ENCODE measurements at regions not wholly inside any gene's neighbourhood (a gene's known extent, or its start where the extent isn't known, plus 50 kb on each side); places are given as distances from the start of the nearest gene placed in this dataset.

DNA sequence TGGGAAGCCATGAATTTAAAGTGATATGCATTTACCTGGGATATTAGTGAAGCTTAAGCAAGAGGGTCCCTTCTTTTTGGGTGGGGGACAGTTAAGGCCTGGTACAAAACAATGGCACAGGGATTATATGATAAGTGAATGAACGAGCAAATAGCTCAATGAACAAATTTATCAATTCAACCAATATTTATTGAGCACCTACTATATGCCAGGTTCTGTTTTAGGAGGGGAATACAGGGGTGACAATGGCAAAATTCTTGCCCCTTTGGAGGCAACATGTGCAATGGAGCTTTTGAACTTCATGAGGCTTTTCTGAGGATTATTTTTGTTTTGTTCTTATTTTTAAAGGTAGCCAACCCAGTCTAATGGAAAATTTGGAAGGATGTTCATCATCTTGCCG, 68.2 kb downstream of the FOXD2 start:
- no peak overlapping the region for H3K9ac ChIP-seq (ENCODE audit: control insufficient read depth, extremely low read depth, insufficient read depth, low read length)
- no peaks in the 10 kb centered on the region for H3K9me1 ChIP-seq (ENCODE audit: control insufficient read depth, extremely low read depth, insufficient read depth, low read length)
- H3K4me1 ChIP-seq (ENCODE audit: control insufficient read depth, extremely low read depth, insufficient read depth, low read length) = no peaks in the 10 kb centered on the region
- H3K4me3 ChIP-seq (ENCODE audit: control insufficient read depth in 2 of 3, extremely low read depth in 1 of 3, insufficient read depth in 2 of 3, low read depth in 1 of 3, low read length in 3 of 3) = no peak overlapping the region
- H3K79me2 ChIP-seq (ENCODE audit: control insufficient read depth, insufficient read depth, low read length) = no peaks in the 10 kb centered on the region
- peaks cover 45% of the 10 kb centered on the region for H3K27me3 ChIP-seq (ENCODE audit: control insufficient read depth, extremely low read depth, insufficient read depth, low read length)
- no peak for DNase-seq (ENCODE audit: low read depth, low spot score)
- no peak overlapping the region for H2AFZ ChIP-seq (ENCODE audit: control insufficient read depth, low read length)
- FAIRE-seq = no peak
- TF ChIP-seq EZH2 (IDR thresholded peaks at IDR 0.05; ENCODE audit: low read length) = no peak
- TF ChIP-seq, protein P1, sequence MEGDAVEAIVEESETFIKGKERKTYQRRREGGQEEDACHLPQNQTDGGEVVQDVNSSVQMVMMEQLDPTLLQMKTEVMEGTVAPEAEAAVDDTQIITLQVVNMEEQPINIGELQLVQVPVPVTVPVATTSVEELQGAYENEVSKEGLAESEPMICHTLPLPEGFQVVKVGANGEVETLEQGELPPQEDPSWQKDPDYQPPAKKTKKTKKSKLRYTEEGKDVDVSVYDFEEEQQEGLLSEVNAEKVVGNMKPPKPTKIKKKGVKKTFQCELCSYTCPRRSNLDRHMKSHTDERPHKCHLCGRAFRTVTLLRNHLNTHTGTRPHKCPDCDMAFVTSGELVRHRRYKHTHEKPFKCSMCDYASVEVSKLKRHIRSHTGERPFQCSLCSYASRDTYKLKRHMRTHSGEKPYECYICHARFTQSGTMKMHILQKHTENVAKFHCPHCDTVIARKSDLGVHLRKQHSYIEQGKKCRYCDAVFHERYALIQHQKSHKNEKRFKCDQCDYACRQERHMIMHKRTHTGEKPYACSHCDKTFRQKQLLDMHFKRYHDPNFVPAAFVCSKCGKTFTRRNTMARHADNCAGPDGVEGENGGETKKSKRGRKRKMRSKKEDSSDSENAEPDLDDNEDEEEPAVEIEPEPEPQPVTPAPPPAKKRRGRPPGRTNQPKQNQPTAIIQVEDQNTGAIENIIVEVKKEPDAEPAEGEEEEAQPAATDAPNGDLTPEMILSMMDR (optimal IDR thresholded peaks at IDR 0.05 in 1 of 3, IDR thresholded peaks at IDR 0.05 in 1 of 3, conservative IDR thresholded peaks at IDR 0.05 in 1 of 3; ENCODE audit: extremely low read depth in 1 of 3, insufficient read depth in 2 of 3, low read length in 3 of 3) = no peak
- no peaks in the 10 kb centered on the region for H4K20me1 ChIP-seq (ENCODE audit: control insufficient read depth, extremely low read depth, insufficient read depth, low read length)
- H3K27ac ChIP-seq (ENCODE audit: control insufficient read depth, insufficient read depth, low read length) = no peak overlapping the region
- H3K9me3 ChIP-seq (ENCODE audit: control insufficient read depth, low read depth, low read length) = no peaks in the 10 kb centered on the region
- no peaks in the 10 kb centered on the region for H3K36me3 ChIP-seq (ENCODE audit: control insufficient read depth in 2 of 2, extremely low read depth in 1 of 2, insufficient read depth in 2 of 2, low read length in 2 of 2)
- dilution Hi-C loops (cut with MboI; ENCODE audit: extremely low pct_ligation_motif_present, low sequenced_read_pairs) = no loop called here
- no peak overlapping the region for H3K4me2 ChIP-seq (ENCODE audit: control insufficient read depth, extremely low read depth, insufficient read depth, low read depth, low read length)

GRCh38 chr1:47507144-47507543, 69.3 kb downstream of the FOXD2 start:
- Histone ChIP-seq H3K4me3 (ENCODE audit: control insufficient read depth in 2 of 3, extremely low read depth in 1 of 3, insufficient read depth in 2 of 3, low read depth in 1 of 3, low read length in 3 of 3) (no peak overlapping the region), H3K27me3 (ENCODE audit: control insufficient read depth, extremely low read depth, insufficient read depth, low read length) (peaks cover 45% of the 10 kb centered on the region), H3K9ac (ENCODE audit: control insufficient read depth, extremely low read depth, insufficient read depth, low read length) (no peak overlapping the region), H3K9me3 (ENCODE audit: control insufficient read depth, low read depth, low read length) (no peaks in the 10 kb centered on the region), H3K27ac (ENCODE audit: control insufficient read depth, insufficient read depth, low read length) (no peak overlapping the region), H3K36me3 (ENCODE audit: control insufficient read depth in 2 of 2, extremely low read depth in 1 of 2, insufficient read depth in 2 of 2, low read length in 2 of 2) (no peaks in the 10 kb centered on the region), H2AFZ (ENCODE audit: control insufficient read depth, low read length) (no peak overlapping the region), H4K20me1 (ENCODE audit: control insufficient read depth, extremely low read depth, insufficient read depth, low read length) (no peaks in the 10 kb centered on the region), H3K4me1 (ENCODE audit: control insufficient read depth, extremely low read depth, insufficient read depth, low read length) (no peaks in the 10 kb centered on the region), H3K9me1 (ENCODE audit: control insufficient read depth, extremely low read depth, insufficient read depth, low read length) (no peaks in the 10 kb centered on the region), H3K4me2 (ENCODE audit: control insufficient read depth, extremely low read depth, insufficient read depth, low read depth, low read length) (no peak overlapping the region), H3K79me2 (ENCODE audit: control insufficient read depth, insufficient read depth, low read length) (no peaks in the 10 kb centered on the region)
- no peak for DNase-seq (ENCODE audit: low read depth, low spot score)
- TF ChIP-seq, protein P1 (optimal IDR thresholded peaks at IDR 0.05 in 1 of 3, IDR thresholded peaks at IDR 0.05 in 1 of 3, conservative IDR thresholded peaks at IDR 0.05 in 1 of 3; ENCODE audit: extremely low read depth in 1 of 3, insufficient read depth in 2 of 3, low read length in 3 of 3) = no peak
- no peak for TF ChIP-seq EZH2 (IDR thresholded peaks at IDR 0.05; ENCODE audit: low read length)
- FAIRE-seq = peak; percentile 32
- dilution Hi-C loops (cut with MboI; ENCODE audit: extremely low pct_ligation_motif_present, low sequenced_read_pairs) = no loop called here
